AML-193 (cell line): ENCODE measurements at regions not wholly inside any gene's neighbourhood (a gene's known extent, or its start where the extent isn't known, plus 50 kb on each side); places are given as distances from the start of the nearest gene placed in this dataset.

ENCODE experiments used
- DNase-seq, 2 experiments: peaks; one replicate each; lab custom pipeline; 2025; lab: John Stamatoyannopoulos, UW

- no peak for DNase-seq
Observed at GRCh38 chr1:59144959-59145358, 151.9 kb upstream of the FGGY start.

- no peak for DNase-seq
Observed at GRCh38 chr1:59146056-59146455, 150.8 kb upstream of the FGGY start.

GRCh38 chr1:59146651-59147358 lies 150.1 kb upstream of the FGGY start:
- no peak for DNase-seq

- no peak for DNase-seq
Observed at GRCh38 chr1:59149435-59149834, 147.5 kb upstream of the FGGY start.

- DNase-seq = no peak
Observed at GRCh38 chr1:59150577-59151386, 146.1 kb upstream of the FGGY start.

GRCh38 chr1:59151387-59151761 lies 145.5 kb upstream of the FGGY start:
- no peak for DNase-seq

- no peak for DNase-seq
Observed at GRCh38 chr1:59151860-59152259, 145.0 kb upstream of the FGGY start.

DNA sequence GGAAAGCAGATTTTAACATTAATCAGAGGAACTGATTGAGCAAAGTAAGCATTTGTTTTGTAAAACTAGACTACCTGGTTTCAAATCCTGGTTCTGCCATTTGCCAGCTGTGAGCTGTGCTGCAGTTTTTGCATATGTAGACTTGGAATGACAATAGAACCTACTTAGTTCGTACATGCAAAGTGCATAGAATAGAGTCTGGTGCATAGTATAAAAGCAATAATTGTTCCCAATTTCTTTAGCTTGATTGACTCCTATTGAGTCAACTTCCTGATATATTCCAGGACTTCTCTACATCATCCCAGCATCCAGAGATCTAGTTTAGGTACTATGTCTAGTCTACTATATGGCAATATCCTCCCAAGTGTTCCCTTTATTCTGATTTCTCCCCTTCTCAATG lies 144.4 kb upstream of the FGGY start:
- no peak for DNase-seq

DNA sequence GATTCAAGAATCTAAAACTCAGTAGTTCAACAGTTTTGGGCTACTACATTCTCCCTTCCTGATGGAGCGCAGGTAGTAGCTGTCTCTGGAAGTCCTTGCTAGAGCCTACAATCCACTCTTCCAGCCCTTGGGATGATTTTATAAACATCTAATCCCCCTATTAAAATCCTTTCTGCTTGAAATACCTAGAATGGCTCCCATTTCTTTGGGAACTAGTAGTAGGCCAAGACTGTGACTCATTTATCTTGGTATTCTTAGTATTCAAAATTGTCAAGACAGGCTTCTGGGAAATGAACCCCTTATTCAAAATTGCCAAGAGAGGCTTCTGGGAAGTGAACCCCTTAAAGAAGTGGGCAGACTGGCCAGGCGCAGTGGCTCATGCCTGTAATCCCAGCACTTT lies 142.5 kb upstream of the FGGY start:
- DNase-seq = no peak

DNA sequence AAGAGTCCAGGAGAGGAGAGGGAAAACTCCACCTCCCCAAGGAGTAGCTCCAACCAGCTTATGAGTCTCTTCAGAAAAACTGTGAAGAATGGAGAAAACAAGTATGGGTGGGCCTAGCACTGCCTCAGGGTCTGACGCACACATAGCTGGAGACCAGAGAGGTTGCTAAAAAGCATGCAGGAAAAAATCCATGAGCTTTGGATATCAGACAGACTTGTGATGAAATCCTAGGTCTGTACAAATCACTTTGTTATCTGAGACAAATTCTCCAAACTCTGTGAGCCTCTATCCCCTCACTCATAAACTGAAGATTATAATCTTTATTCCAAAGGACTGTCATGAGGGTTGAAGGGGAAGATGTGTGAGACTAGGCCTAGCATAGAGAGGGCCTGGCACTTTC lies 141.5 kb upstream of the FGGY start:
- DNase-seq = no peak

DNA sequence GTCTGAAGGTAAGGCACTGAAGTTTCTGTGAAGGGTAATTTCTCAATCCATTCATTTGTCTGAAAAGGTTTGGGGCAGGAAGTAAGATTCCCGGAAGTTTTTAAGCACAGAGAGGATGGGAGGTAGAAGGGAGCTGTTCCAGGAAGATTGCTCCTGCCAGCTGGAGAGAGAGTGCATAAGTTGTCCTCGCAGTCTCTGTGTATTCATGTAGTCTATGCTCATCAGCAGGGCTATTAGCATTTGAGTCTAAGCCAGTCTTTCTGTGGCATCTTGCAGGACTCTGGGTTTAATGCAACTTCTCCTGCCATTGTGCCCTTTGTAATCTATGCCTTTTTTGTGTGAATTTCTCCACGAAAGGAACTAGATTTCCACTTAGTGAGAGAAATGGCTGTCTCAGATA lies 140.8 kb upstream of the FGGY start:
- no peak for DNase-seq

GRCh38 chr1:59156526-59157199 lies 140.2 kb upstream of the FGGY start:
- DNase-seq = no peak

- no peak for DNase-seq
Observed at GRCh38 chr1:59158321-59158720, 138.6 kb upstream of the FGGY start.

DNA sequence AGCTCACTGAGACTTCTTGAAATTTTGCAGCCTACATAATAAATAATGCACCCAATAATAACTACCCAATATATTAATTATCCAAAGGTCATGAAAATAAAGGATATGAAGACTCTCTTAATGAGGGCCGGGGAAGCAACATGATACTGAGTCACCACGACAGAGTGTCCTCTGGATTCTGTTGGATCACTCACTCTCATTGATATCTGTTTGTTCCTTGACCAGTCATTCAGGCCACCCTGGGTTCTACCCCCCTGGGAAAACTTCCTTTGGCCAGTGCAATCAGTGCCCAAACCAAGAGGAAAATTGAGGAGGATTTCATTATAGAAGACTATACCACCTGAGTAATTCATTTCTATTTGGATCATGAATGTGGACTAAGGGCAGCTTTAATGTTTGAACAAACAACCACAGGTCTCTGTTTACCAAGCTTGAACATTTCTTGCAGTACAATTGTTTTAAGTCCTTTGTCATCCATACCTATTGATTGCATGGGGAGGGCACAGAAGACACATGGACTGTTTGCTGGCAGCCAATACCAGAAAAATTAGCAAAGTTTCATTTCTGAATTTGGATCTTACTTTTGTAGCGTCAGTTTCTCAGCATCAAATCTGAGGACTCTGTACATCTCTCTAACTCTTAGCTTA lies 137.2 kb upstream of the FGGY start:
- DNase-seq = no peak

DNA sequence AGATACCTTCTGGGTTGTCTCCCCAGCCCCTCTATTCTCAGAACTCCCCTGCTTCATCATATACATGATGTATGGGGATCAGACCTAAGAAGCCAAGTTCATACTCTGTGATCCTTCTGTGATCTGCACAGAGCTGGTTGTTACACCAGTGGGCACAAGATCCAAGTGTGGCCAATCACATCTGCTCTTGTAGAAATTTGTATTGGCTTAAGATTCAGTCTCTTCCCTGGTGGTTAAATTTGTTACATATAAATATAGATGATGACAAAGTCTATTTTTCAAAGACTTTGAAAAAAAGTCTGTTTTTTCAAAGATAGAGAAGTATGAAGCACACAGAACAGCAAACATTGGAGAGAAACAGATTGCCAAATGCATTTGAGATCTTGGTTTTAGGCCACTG lies 135.8 kb upstream of the FGGY start:
- DNase-seq = no peak

DNA sequence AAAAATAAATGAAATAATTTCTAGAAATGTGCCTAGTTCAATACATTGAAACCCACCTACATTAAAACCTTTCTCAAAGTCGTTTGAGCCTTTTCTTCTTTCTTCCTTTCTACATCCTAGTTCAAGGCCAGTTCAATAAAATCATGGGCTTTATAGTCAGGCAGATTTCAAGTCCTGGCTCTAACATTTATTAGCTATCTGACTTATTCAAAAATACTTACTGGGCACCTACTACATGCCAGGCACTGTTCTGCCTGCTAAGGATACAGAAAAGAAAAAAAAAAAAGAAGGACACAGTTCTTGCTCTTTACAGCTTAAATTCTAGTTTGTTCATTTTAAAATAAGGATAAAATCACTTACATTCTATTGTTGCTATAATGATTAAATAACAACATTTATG lies 134.2 kb upstream of the FGGY start:
- no peak for DNase-seq

- DNase-seq = no peak
Observed at GRCh38 chr1:59163268-59164092, 133.4 kb upstream of the FGGY start.

- no peak for DNase-seq
Observed at GRCh38 chr1:59164371-59164770, 132.5 kb upstream of the FGGY start.

DNA sequence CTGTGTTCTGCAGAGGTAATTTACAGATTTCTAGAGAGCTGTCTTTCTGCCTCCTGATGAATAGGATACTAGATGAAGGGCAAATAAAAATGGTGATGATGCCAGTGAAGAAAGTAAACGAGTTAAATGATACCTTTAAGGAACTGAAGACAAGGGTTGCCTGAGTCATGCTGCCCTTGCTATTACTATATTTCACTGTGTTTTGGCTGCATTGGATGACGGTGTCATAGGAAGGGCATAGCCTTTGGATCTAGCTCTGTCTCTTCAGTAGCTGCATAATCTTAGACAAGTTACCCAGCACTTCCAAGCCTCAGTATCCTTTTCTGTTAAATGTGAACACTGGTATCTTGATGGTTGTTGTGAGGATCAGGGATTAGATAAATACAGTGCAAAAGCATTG lies 131.5 kb upstream of the FGGY start:
- no peak for DNase-seq

- no peak for DNase-seq
Observed at GRCh38 chr1:59169703-59170102, 127.2 kb upstream of the FGGY start.

GRCh38 chr1:59170659-59171058 lies 126.2 kb upstream of the FGGY start:
- no peak for DNase-seq

- no peak for DNase-seq
Observed at GRCh38 chr1:59171788-59172187, 125.1 kb upstream of the FGGY start.
